A549 (cell line): ENCODE measurements at regions not wholly inside any gene's neighbourhood (a gene's known extent, or its start where the extent isn't known, plus 50 kb on each side); places are given as distances from the start of the nearest gene placed in this dataset.

Source experiments
- ATAC-seq, 2 experiments: fragments of 200-7000 bp in 1 of 2; fragments of >200 bp in 1 of 2; cut with Nextera tagmentation in 1 of 2; cut with Tn5 transposase in 1 of 2; 3 replicates each; pipeline versions ENCODE4 v1.8.0 to v1.9.1; 2018 to 2020; ENCODE audit warnings: mild to moderate bottlenecking in 1 of 2, moderate library complexity in 1 of 2
- CTCF ChIA-PET: fragments of 300-600 bp; sonication (Branson Sonifier 250); formaldehyde crosslinking; extraction: SDS; loops from one replicate; lab custom pipeline; 2021; ENCODE audit warnings: antibody characterized with exemption, inconsistent platforms; lab: Yijun Ruan, JAX
- POLR2A ChIA-PET: fragments of 350-600 bp; formaldehyde crosslinking; extraction: SDS; loops from one replicate; lab custom pipeline; 2021; ENCODE audit warnings: antibody characterized with exemption, inconsistent platforms; lab: Yijun Ruan, JAX
- DNase-seq, 2 experiments: peaks; one replicate each; pipeline versions ENCODE4 v3.0.0 to v3.0.0-alpha.2; 2011 to 2016; ENCODE audit warnings: low read depth in 1 of 2, low spot score in 1 of 2
- FAIRE-seq: peaks from 2 replicates; lab custom pipeline; 2011; peaks lifted over from hg19 to GRCh38; lab: Jason Lieb, UNC
- H3K27ac ChIP-seq, 2 experiments: fragments of >200 bp; sonication (Bioruptor Twin); formaldehyde crosslinking; 3 replicates each; pipeline ENCODE4 v1.5.1; 2016 to 2017
- H3K4me1 ChIP-seq: fragments of >200 bp; sonication (Bioruptor Twin); formaldehyde crosslinking; 3 replicates; pipeline ENCODE4 v1.6.1; 2016
- H3K4me2 ChIP-seq: fragments of >200 bp; sonication (Bioruptor Twin); formaldehyde crosslinking; 3 replicates; pipeline ENCODE4 v1.6.1; 2016
- H3K4me3 ChIP-seq: fragments of >200 bp; sonication (Bioruptor Twin); formaldehyde crosslinking; 3 replicates; pipeline ENCODE4 v1.5.1; 2016
- H3K9me3 ChIP-seq: fragments of >200 bp; sonication (Bioruptor Twin); formaldehyde crosslinking; 3 replicates; pipeline ENCODE4 v1.6.1; 2016
- BHLHE40 ChIP-seq: IDR thresholded peaks from 2 replicates; pipeline ENCODE4 v1.6.1; 2012; ENCODE audit warnings: low read depth, low read length, inconsistent platforms
- CBX2 ChIP-seq: fragments of 200-600 bp; sonication (generic); IDR thresholded peaks from 2 replicates; pipeline ENCODE4 v1.6.1; 2016; ENCODE audit warnings: low read depth, mild to moderate bottlenecking, borderline replicate concordance
- CBX8 ChIP-seq: fragments of 200-600 bp; sonication (generic); IDR thresholded peaks from 2 replicates; pipeline ENCODE4 v1.6.1; 2016
- CEBPB ChIP-seq, 2 experiments: fragments of >200 bp in 1 of 2; sonication (Bioruptor Twin) in 1 of 2; formaldehyde crosslinking in 1 of 2; IDR thresholded peaks; 2 replicates each; pipeline ENCODE4 v1.6.1; 2012 to 2016
- CHD2 ChIP-seq: fragments of 150-350 bp; IDR thresholded peaks from 2 replicates; pipeline ENCODE4 v1.6.1; 2014; ENCODE audit warnings: low read length; ENCODE audit not compliant: partially characterized antibody
- CHD4 ChIP-seq: fragments of 200-600 bp; sonication (generic); IDR thresholded peaks from 2 replicates; pipeline ENCODE4 v1.6.1; 2016; ENCODE audit warnings: antibody characterized with exemption, mild to moderate bottlenecking, borderline replicate concordance
- EHF ChIP-seq: fragments of 250-450 bp; sonication (Bioruptor Pico); IDR thresholded peaks from 2 replicates; pipeline ENCODE4 v1.5.0; 2020; ENCODE audit warnings: mild to moderate bottlenecking
- ELK1 ChIP-seq: fragments of 150-350 bp; IDR thresholded peaks from 2 replicates; pipeline ENCODE4 v1.6.1; 2014; ENCODE audit warnings: low read depth, mild to moderate bottlenecking, low read length
- EP300 ChIP-seq, 2 experiments: fragments of >200 bp; sonication (Bioruptor Twin); formaldehyde crosslinking; IDR thresholded peaks; 2 replicates in 1 of 2; 3 replicates in 1 of 2; pipeline ENCODE4 v1.6.1; 2016 to 2017
- ESRRA ChIP-seq: fragments of 150-350 bp; IDR thresholded peaks from 2 replicates; pipeline ENCODE4 v1.6.1; 2014; ENCODE audit warnings: mild to moderate bottlenecking, low read length, borderline replicate concordance
- GATA3 ChIP-seq: IDR thresholded peaks from 2 replicates; pipeline ENCODE4 v1.6.1; 2012; ENCODE audit warnings: borderline replicate concordance
- HES2 ChIP-seq: fragments of >200 bp; sonication (Bioruptor Twin); formaldehyde crosslinking; IDR thresholded peaks from 2 replicates; pipeline ENCODE4 v1.6.1; 2016
- HMGXB4 ChIP-seq: fragments of 250-450 bp; sonication (Bioruptor Pico); IDR thresholded peaks from 2 replicates; pipeline ENCODE4 v1.5.0; 2021; ENCODE audit warnings: mild to moderate bottlenecking, moderate library complexity, borderline replicate concordance
- HOXA7 ChIP-seq: fragments of 250-450 bp; sonication (Bioruptor Pico); IDR thresholded peaks from 2 replicates; pipeline ENCODE4 v1.5.0; 2020; ENCODE audit warnings: mild to moderate bottlenecking, moderate library complexity
- HOXB5 ChIP-seq: fragments of 250-450 bp; sonication (Bioruptor Pico); IDR thresholded peaks from 2 replicates; pipeline ENCODE4 v1.5.0; 2020; ENCODE audit warnings: mild to moderate bottlenecking, moderate library complexity
- JUNB ChIP-seq: fragments of >200 bp; sonication (Bioruptor Twin); formaldehyde crosslinking; IDR thresholded peaks from 2 replicates; pipeline ENCODE4 v1.6.1; 2016
- KDM1A ChIP-seq: fragments of 200-600 bp; sonication (generic); IDR thresholded peaks from 2 replicates; pipeline ENCODE4 v1.6.1; 2016; ENCODE audit warnings: low read depth, mild to moderate bottlenecking
- KDM5A ChIP-seq: fragments of 200-600 bp; sonication (generic); IDR thresholded peaks from 2 replicates; pipeline ENCODE4 v1.6.1; 2016; ENCODE audit warnings: antibody characterized with exemption, mild to moderate bottlenecking
- MAFK ChIP-seq: fragments of 450-650 bp; IDR thresholded peaks from 2 replicates; pipeline ENCODE4 v1.6.1; 2014; ENCODE audit not compliant: partially characterized antibody
- MAX ChIP-seq: IDR thresholded peaks from 2 replicates; pipeline ENCODE4 v1.6.1; 2012
- NFE2L2 ChIP-seq: fragments of 150-350 bp; conservative IDR thresholded peaks from 2 replicates; pipeline ENCODE4 v1.6.1; 2014; ENCODE audit warnings: low read length
- PBX3 ChIP-seq: IDR thresholded peaks from 2 replicates; pipeline ENCODE4 v1.6.1; 2012
- POLR2AphosphoS2 ChIP-seq: conservative IDR thresholded peaks from 2 replicates; pipeline ENCODE4 v1.6.1; 2012; ENCODE audit warnings: low read length, improper control_type of control experiment, inconsistent platforms
- RFX5 ChIP-seq: fragments of 450-650 bp; IDR thresholded peaks from 2 replicates; pipeline ENCODE4 v1.7.1; 2014; ENCODE audit warnings: antibody characterized with exemption, mild to moderate bottlenecking, moderate library complexity
- RNF2 ChIP-seq: fragments of 200-600 bp; sonication (generic); IDR thresholded peaks from 2 replicates; pipeline ENCODE4 v1.6.1; 2016; ENCODE audit warnings: low read depth, mild to moderate bottlenecking, antibody characterized with exemption, moderate library complexity, borderline replicate concordance
- ZC3H11A ChIP-seq: fragments of 450-650 bp; IDR thresholded peaks from 2 replicates; pipeline ENCODE4 v1.6.1; 2014; ENCODE audit warnings: antibody characterized with exemption, mild to moderate bottlenecking
- ZFP36 ChIP-seq: fragments of 450-650 bp; IDR thresholded peaks from 2 replicates; pipeline ENCODE4 v1.6.1; 2014; ENCODE audit warnings: borderline replicate concordance; ENCODE audit not compliant: partially characterized antibody
- ZNF302 ChIP-seq: fragments of 250-450 bp; sonication (Bioruptor Pico); IDR thresholded peaks from 2 replicates; pipeline ENCODE4 v1.9.0; 2021; ENCODE audit warnings: inconsistent platforms, mild to moderate bottlenecking, moderate library complexity
- WGBS: methylation state at CpG from one replicate; pipeline ENCODE4 v1.1.6; 2017; ENCODE audit errors: missing lambda C conversion rate; 5-methylcytosine and 5-hydroxymethylcytosine counted together
- TF ChIP-seq, protein P1 (sequence below): fragments of 250-450 bp; sonication (Bioruptor Pico); IDR thresholded peaks from 2 replicates; pipeline ENCODE4 v1.5.0; 2020; ENCODE audit warnings: low read depth, mild to moderate bottlenecking, moderate library complexity
- TF ChIP-seq, protein P2 (sequence below): fragments of >200 bp; sonication (Bioruptor Twin); formaldehyde crosslinking; IDR thresholded peaks from 3 replicates; pipeline ENCODE4 v1.5.1; 2016
- TF ChIP-seq, protein P3 (sequence below): fragments of >200 bp; sonication (Bioruptor Twin); formaldehyde crosslinking; IDR thresholded peaks from 3 replicates; pipeline ENCODE4 v1.6.1; 2016
- TF ChIP-seq, protein P4 (sequence below): fragments of 450-650 bp; IDR thresholded peaks from 2 replicates; pipeline ENCODE4 v1.6.1; 2014; ENCODE audit warnings: antibody characterized with exemption

- Histone ChIP-seq H3K4me1 (peaks cover 3% of the 10 kb centered on the region), H3K9me3 (no peaks in the 10 kb centered on the region), H3K27ac (no peak overlapping the region), H3K4me2 (no peak overlapping the region), H3K4me3 (no peak overlapping the region)
- TF ChIP-seq JUNB = no peak
- TF ChIP-seq MAX = no peak
- TF ChIP-seq, protein P1, sequence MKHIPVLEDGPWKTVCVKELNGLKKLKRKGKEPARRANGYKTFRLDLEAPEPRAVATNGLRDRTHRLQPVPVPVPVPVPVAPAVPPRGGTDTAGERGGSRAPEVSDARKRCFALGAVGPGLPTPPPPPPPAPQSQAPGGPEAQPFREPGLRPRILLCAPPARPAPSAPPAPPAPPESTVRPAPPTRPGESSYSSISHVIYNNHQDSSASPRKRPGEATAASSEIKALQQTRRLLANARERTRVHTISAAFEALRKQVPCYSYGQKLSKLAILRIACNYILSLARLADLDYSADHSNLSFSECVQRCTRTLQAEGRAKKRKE (CRISPR knock-in tag) = no peak
- TF ChIP-seq RFX5 = no peak
- no peak for TF ChIP-seq GATA3
- no peak for TF ChIP-seq RNF2
- no peak for TF ChIP-seq HES2
- no peak for TF ChIP-seq HOXA7 (CRISPR knock-in tag)
- no peak for TF ChIP-seq CBX2
- TF ChIP-seq ESRRA = no peak
- TF ChIP-seq CHD2 = no peak
- TF ChIP-seq ZFP36 = no peak
- TF ChIP-seq HOXB5 = no peak
- no peak for TF ChIP-seq PBX3
- no peak for TF ChIP-seq EP300 (IDR thresholded peaks at IDR 0.05)
- TF ChIP-seq KDM5A = no peak
- TF ChIP-seq BHLHE40 = no peak
- TF ChIP-seq HMGXB4 (CRISPR knock-in tag) = no peak
- no peak for TF ChIP-seq MAFK
- TF ChIP-seq EHF (CRISPR knock-in tag) = no peak
- no peak for FAIRE-seq
- no peak for DNase-seq
- ATAC-seq = no peak
- ChIA-PET POLR2A (no interaction called here), CTCF (no interaction called here)
These were observed 279.7 kb downstream of the OSR1 start for GRCh38 chr2:19078709-19079108.

GRCh38 chr2:19073522-19073921, 284.9 kb downstream of the OSR1 start:
- ATAC-seq = peak; percentile 97
- ChIA-PET CTCF (interaction anchor here (1.0 kb wide), 1 partner anchor 27 kb away, joined by 3 read pairs; no protein-coding TSS in a partner anchor), POLR2A (interaction anchor here (0.8 kb wide), 1 partner anchor 274 kb away, joined by 3 read pairs; no protein-coding TSS in a partner anchor)
- Histone ChIP-seq H3K9me3 (no peaks in the 10 kb centered on the region), H3K4me3 (no peak overlapping the region), H3K4me2 (peak overlapping the region; percentile 10; the same call in 1 of the 3 replicates), H3K27ac (peak overlapping the region in 1 of 2 experiments; percentile 73; a peak in 3 of 6 replicates), H3K4me1 (peaks cover 10% of the 10 kb centered on the region)
- DNase-seq = peak; percentile 59 to 69
- 31% methylated on average over 4 of the region's 4 CpGs for WGBS
- TF ChIP-seq, protein P2, sequence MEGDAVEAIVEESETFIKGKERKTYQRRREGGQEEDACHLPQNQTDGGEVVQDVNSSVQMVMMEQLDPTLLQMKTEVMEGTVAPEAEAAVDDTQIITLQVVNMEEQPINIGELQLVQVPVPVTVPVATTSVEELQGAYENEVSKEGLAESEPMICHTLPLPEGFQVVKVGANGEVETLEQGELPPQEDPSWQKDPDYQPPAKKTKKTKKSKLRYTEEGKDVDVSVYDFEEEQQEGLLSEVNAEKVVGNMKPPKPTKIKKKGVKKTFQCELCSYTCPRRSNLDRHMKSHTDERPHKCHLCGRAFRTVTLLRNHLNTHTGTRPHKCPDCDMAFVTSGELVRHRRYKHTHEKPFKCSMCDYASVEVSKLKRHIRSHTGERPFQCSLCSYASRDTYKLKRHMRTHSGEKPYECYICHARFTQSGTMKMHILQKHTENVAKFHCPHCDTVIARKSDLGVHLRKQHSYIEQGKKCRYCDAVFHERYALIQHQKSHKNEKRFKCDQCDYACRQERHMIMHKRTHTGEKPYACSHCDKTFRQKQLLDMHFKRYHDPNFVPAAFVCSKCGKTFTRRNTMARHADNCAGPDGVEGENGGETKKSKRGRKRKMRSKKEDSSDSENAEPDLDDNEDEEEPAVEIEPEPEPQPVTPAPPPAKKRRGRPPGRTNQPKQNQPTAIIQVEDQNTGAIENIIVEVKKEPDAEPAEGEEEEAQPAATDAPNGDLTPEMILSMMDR = no peak
- TF ChIP-seq ELK1 = no peak
- TF ChIP-seq, protein P3, sequence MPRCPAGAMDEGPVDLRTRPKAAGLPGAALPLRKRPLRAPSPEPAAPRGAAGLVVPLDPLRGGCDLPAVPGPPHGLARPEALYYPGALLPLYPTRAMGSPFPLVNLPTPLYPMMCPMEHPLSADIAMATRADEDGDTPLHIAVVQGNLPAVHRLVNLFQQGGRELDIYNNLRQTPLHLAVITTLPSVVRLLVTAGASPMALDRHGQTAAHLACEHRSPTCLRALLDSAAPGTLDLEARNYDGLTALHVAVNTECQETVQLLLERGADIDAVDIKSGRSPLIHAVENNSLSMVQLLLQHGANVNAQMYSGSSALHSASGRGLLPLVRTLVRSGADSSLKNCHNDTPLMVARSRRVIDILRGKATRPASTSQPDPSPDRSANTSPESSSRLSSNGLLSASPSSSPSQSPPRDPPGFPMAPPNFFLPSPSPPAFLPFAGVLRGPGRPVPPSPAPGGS = no peak
- TF ChIP-seq CBX8 = no peak
- no peak for TF ChIP-seq CHD4
- TF ChIP-seq POLR2AphosphoS2 = no peak
- TF ChIP-seq CEBPB (IDR thresholded peaks at IDR 0.05) = no peak
- TF ChIP-seq NFE2L2 = no peak
- TF ChIP-seq HOXB5 = no peak
- TF ChIP-seq ZNF302 (CRISPR knock-in tag) = no peak
- no peak for TF ChIP-seq ZFP36
- TF ChIP-seq ZC3H11A = no peak
- TF ChIP-seq, protein P4, sequence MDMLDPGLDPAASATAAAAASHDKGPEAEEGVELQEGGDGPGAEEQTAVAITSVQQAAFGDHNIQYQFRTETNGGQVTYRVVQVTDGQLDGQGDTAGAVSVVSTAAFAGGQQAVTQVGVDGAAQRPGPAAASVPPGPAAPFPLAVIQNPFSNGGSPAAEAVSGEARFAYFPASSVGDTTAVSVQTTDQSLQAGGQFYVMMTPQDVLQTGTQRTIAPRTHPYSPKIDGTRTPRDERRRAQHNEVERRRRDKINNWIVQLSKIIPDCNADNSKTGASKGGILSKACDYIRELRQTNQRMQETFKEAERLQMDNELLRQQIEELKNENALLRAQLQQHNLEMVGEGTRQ = no peak
- no peak for TF ChIP-seq KDM1A
- no peak for FAIRE-seq
